KMS-11 (cell line): ENCODE measurements at regions not wholly inside any gene's neighbourhood (a gene's known extent, or its start where the extent isn't known, plus 50 kb on each side); places are given as distances from the start of the nearest gene placed in this dataset.

ENCODE experiments used
- H2AFZ ChIP-seq: fragments of 200-600 bp; sonication (generic); 2 replicates; pipeline ENCODE4 v1.6.1; 2016; ENCODE audit warnings: antibody characterized with exemption, mixed run types, low read depth
- H3K27ac ChIP-seq: fragments of 200-600 bp; sonication (generic); 2 replicates; pipeline ENCODE4 v1.6.1; 2016; ENCODE audit warnings: mild to moderate bottlenecking, mixed run types
- H3K27me3 ChIP-seq: fragments of 200-600 bp; sonication (generic); 2 replicates; pipeline ENCODE4 v1.6.1; 2017; ENCODE audit warnings: mild to moderate bottlenecking, low read depth, mixed run types, moderate library complexity; ENCODE audit not compliant: insufficient read depth
- H3K36me3 ChIP-seq: fragments of 200-600 bp; sonication (generic); 2 replicates; pipeline ENCODE4 v1.6.1; 2017; ENCODE audit warnings: mild to moderate bottlenecking, mixed run types; ENCODE audit not compliant: insufficient read depth
- H3K4me1 ChIP-seq: fragments of 200-600 bp; sonication (generic); 2 replicates; pipeline ENCODE4 v1.6.1; 2016; ENCODE audit warnings: mild to moderate bottlenecking, low read depth, mixed run types; ENCODE audit not compliant: poor library complexity, severe bottlenecking
- H3K4me2 ChIP-seq: fragments of 200-600 bp; sonication (generic); 2 replicates; pipeline ENCODE4 v1.7.0; 2016; ENCODE audit warnings: mild to moderate bottlenecking, mixed run types
- H3K4me3 ChIP-seq: fragments of 200-600 bp; sonication (generic); IDR thresholded peaks from 2 replicates; pipeline ENCODE4 v1.6.1; 2017; ENCODE audit warnings: low read depth, low read length, mixed read lengths; ENCODE audit not compliant: insufficient read depth
- H3K79me2 ChIP-seq: fragments of 200-600 bp; sonication (generic); 2 replicates; pipeline ENCODE4 v1.6.1; 2016; ENCODE audit warnings: low read depth, mixed run types; ENCODE audit not compliant: insufficient read depth
- H3K9ac ChIP-seq: fragments of 200-600 bp; sonication (generic); 2 replicates; pipeline ENCODE4 v1.6.1; 2016; ENCODE audit warnings: mild to moderate bottlenecking, mixed run types
- H4K20me1 ChIP-seq: fragments of 200-600 bp; sonication (generic); 2 replicates; pipeline ENCODE4 v1.6.1; 2016; ENCODE audit warnings: mild to moderate bottlenecking, mixed run types; ENCODE audit not compliant: insufficient read depth
- TF ChIP-seq, protein P1 (sequence below): fragments of 200-600 bp; sonication (generic); conservative IDR thresholded peaks from 2 replicates; pipeline ENCODE4 v1.6.1; 2017; ENCODE audit warnings: low read depth, mild to moderate bottlenecking, antibody characterized with exemption, low read length, moderate library complexity, mixed read lengths

DNA sequence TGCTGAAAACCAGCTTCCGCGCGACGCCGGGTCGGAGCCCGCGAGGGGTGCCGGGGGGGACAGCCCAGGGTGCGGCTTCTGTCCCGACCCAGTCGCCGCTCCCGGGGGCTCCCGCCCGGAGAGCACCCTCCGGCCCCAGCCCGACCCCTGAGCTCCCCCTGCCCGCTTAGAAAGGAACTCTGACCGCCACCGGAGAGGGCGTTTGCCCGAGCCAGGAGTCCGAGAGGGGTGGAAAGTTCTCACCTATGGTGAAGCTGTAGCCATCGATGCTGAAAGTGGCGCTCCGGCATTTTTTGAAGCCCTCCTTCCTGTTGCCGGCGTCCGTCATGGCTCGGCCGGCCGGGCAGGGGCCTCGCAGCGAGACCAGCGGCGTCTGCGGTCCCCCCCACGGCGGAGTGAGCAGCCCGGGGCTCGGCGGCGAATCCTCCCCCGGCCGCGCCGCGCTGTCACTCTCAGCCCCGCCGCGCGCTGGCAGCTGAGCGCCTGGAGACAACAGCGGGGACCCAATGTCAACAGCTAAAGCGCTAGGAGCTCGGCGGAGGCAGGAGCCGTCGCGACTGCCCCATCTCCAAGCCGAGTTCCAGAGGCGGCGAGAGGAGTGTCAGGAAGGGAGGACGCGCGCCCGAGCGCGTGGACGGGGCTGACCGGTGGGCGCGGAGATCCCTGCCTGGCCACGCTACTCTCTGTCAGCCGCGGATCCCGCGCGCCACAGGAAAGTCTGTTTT, 191.6 kb downstream of the LSM5 start:
- TF ChIP-seq, protein P1, sequence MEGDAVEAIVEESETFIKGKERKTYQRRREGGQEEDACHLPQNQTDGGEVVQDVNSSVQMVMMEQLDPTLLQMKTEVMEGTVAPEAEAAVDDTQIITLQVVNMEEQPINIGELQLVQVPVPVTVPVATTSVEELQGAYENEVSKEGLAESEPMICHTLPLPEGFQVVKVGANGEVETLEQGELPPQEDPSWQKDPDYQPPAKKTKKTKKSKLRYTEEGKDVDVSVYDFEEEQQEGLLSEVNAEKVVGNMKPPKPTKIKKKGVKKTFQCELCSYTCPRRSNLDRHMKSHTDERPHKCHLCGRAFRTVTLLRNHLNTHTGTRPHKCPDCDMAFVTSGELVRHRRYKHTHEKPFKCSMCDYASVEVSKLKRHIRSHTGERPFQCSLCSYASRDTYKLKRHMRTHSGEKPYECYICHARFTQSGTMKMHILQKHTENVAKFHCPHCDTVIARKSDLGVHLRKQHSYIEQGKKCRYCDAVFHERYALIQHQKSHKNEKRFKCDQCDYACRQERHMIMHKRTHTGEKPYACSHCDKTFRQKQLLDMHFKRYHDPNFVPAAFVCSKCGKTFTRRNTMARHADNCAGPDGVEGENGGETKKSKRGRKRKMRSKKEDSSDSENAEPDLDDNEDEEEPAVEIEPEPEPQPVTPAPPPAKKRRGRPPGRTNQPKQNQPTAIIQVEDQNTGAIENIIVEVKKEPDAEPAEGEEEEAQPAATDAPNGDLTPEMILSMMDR, result no peak
- no peaks in the 10 kb centered on the region for H3K4me1 ChIP-seq
- H2AFZ ChIP-seq, result no peak overlapping the region
- no peak overlapping the region for H3K9ac ChIP-seq
- no peak overlapping the region for H3K4me2 ChIP-seq
- H3K79me2 ChIP-seq, result no peaks in the 10 kb centered on the region
- no peaks in the 10 kb centered on the region for H3K27me3 ChIP-seq
- H3K27ac ChIP-seq, result no peak overlapping the region
- no peaks in the 10 kb centered on the region for H4K20me1 ChIP-seq
- H3K4me3 ChIP-seq, result no peak overlapping the region
- no peaks in the 10 kb centered on the region for H3K36me3 ChIP-seq

DNA sequence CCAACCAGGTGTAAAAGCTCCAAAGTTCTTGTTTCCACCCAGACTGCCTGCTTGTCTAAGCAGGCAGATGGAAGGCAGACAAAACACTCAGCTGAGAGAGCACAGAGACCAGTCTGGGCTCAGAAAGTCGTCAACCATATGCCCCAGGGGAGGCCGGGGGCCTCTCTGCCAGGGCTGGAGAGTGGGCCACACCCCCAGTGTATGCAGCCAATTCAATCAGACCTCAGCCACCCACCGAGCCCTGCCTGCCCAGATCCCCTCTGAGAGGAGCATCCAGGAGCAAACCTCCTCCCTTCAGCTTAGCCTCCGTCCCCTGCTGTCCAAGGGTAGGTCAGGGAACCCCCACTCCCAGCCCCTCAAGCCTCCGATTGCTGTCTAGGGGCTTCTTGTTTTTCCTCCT, 196.3 kb downstream of the LSM5 start:
- TF ChIP-seq, protein P1, result no peak
- H3K36me3 ChIP-seq, result no peaks in the 10 kb centered on the region
- H3K27ac ChIP-seq, result no peak overlapping the region
- H3K4me2 ChIP-seq, result no peak overlapping the region
- H3K9ac ChIP-seq, result no peak overlapping the region
- H3K4me3 ChIP-seq, result no peak overlapping the region
- H4K20me1 ChIP-seq, result no peaks in the 10 kb centered on the region
- no peaks in the 10 kb centered on the region for H3K79me2 ChIP-seq
- no peak overlapping the region for H2AFZ ChIP-seq
- H3K4me1 ChIP-seq, result no peaks in the 10 kb centered on the region
- no peaks in the 10 kb centered on the region for H3K27me3 ChIP-seq

DNA sequence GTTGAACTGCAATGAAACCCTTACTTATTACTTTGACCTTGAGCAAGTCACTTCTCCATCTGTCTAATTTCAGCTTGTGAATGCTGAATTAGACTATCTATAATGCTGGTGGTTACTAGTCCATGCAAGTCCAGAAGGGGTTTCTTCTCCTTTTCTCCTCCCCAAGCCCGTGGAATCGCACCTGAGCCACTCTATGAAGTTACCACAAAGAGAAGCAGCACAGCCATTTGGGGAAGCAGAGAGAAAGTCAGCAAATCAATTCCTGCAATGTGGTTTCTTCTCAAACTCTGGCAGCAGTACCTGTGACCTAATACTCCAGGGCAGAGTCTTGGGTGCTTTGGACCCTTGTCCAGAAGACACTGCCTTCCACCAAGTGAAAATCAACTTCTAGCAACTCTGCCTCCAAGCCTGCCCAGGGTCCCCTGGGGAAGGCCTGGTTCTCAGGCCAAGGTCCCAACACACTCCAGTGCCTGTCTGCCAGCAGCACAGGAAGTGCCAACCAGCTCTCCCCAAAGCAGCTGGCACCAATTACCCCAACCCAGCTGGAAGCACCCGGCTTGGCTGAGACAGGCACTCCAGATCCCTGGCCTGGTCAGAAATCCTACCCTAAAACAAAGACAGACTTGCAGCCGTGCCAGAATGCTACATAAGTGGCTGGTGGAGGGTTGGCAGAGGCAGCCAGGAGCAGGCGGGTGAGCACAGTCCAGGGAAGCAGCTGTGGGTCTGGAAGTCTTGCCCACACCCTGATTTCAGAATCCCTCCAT, 200.3 kb downstream of the LSM5 start:
- no peak overlapping the region for H2AFZ ChIP-seq
- no peaks in the 10 kb centered on the region for H4K20me1 ChIP-seq
- H3K36me3 ChIP-seq, result no peaks in the 10 kb centered on the region
- no peaks in the 10 kb centered on the region for H3K4me1 ChIP-seq
- no peak overlapping the region for H3K27ac ChIP-seq
- H3K4me2 ChIP-seq, result no peak overlapping the region
- no peak overlapping the region for H3K9ac ChIP-seq
- TF ChIP-seq, protein P1, result no peak
- no peak overlapping the region for H3K4me3 ChIP-seq
- H3K79me2 ChIP-seq, result no peaks in the 10 kb centered on the region
- H3K27me3 ChIP-seq, result no peaks in the 10 kb centered on the region

DNA sequence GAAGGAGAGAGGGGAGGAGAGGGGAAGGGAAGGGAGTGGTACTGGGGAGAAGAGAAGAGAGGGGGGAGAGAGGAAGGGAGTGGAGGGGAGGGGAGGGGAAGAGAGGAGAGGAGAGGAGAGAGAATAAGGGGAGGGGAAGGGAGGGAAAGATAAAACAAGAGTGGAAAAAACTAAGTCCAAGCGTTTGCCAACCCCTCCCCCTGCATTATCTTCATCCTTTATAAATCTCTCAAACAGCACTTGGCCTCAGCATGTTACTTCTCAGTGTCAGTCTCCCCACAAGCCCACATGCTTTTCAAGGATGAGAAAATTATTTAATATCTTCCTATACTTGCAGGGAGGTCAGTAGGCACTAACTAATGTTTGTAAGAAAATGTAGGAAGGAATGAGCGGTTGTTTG, 204.5 kb downstream of the LSM5 start:
- Histone ChIP-seq H3K27ac (no peak overlapping the region), H2AFZ (no peak overlapping the region), H3K4me2 (no peak overlapping the region), H3K79me2 (no peaks in the 10 kb centered on the region), H4K20me1 (no peaks in the 10 kb centered on the region), H3K27me3 (no peaks in the 10 kb centered on the region), H3K9ac (no peak overlapping the region), H3K4me1 (no peaks in the 10 kb centered on the region), H3K36me3 (no peaks in the 10 kb centered on the region), H3K4me3 (no peak overlapping the region)
- TF ChIP-seq, protein P1, result no peak
